Panc1 (cell line): ENCODE measurements at regions not wholly inside any gene's neighbourhood (a gene's known extent, or its start where the extent isn't known, plus 50 kb on each side); places are given as distances from the start of the nearest gene placed in this dataset.

Source experiments
- ATAC-seq: fragments of 200-7000 bp; cut with Tn5 transposase; 2 replicates; pipeline ENCODE4 v1.9.1; 2020; ENCODE audit warnings: mild to moderate bottlenecking, moderate library complexity
- BruUV-seq: library from RNA; stranded (reverse); fragments of 400-500 nt; replicated peaks from 2 replicates; lab custom pipeline; 2021; lab: Mats Ljungman, UMichigan
- CTCF ChIA-PET: fragments of 300-600 bp; sonication (Branson Sonifier 250); formaldehyde crosslinking; loops from one replicate; lab custom pipeline; 2022; ENCODE audit warnings: antibody characterized with exemption; lab: Charles Lee
- POLR2A ChIA-PET: fragments of 300-600 bp; sonication (Branson Sonifier 250); formaldehyde crosslinking; loops from one replicate; lab custom pipeline; 2022; ENCODE audit warnings: antibody characterized with exemption; lab: Charles Lee
- DNase-seq: peaks from one replicate; pipeline ENCODE4 v3.0.0-alpha.2; 2010; ENCODE audit warnings: low read depth, low spot score
- H3K27ac ChIP-seq: 2 replicates; pipeline ENCODE4 v1.5.1; 2011; ENCODE audit warnings: mild to moderate bottlenecking, low read length, inconsistent platforms
- H3K27me3 ChIP-seq: fragments of 200-500 bp; sonication (Bioruptor generic); 2 replicates; pipeline ENCODE4 v1.6.0; 2014; ENCODE audit warnings: low read length, inconsistent platforms; ENCODE audit not compliant: control insufficient read depth, insufficient read depth
- H3K36me3 ChIP-seq: fragments of 200-500 bp; sonication (Bioruptor generic); 2 replicates; pipeline ENCODE4 v1.5.1; 2014; ENCODE audit warnings: inconsistent platforms, mild to moderate bottlenecking, low read length, moderate library complexity; ENCODE audit not compliant: control insufficient read depth, insufficient read depth
- H3K4me1 ChIP-seq: 2 replicates; pipeline ENCODE4 v1.5.1; 2011; ENCODE audit warnings: inconsistent platforms, mild to moderate bottlenecking, low read length, moderate library complexity; ENCODE audit not compliant: control insufficient read depth, insufficient read depth
- H3K4me3 ChIP-seq, 2 experiments: 2 replicates each; pipeline ENCODE4 v1.5.1; 2011 to 2012; ENCODE audit warnings: low read depth in 2 of 2, low read length in 2 of 2, mild to moderate bottlenecking in 2 of 2, inconsistent platforms in 1 of 2, moderate library complexity in 1 of 2
- H3K9me3 ChIP-seq: fragments of 200-500 bp; sonication (Bioruptor generic); 2 replicates; pipeline ENCODE4 v1.5.1; 2014; ENCODE audit warnings: low read depth, mild to moderate bottlenecking, inconsistent platforms, low read length, moderate library complexity; ENCODE audit not compliant: control insufficient read depth, insufficient read depth
- POLR2AphosphoS5 ChIP-seq: IDR thresholded peaks from 2 replicates; pipeline ENCODE4 v1.6.1; 2012; ENCODE audit warnings: mild to moderate bottlenecking, low read depth, low read length, moderate library complexity
- SIN3A ChIP-seq: IDR thresholded peaks from 2 replicates; pipeline ENCODE4 v1.6.1; 2012; ENCODE audit warnings: low read depth, mild to moderate bottlenecking, low read length, moderate library complexity, borderline replicate concordance; ENCODE audit not compliant: insufficient read depth
- TCF7L2 ChIP-seq: IDR thresholded peaks from 2 replicates; pipeline ENCODE4 v1.6.1; 2011; ENCODE audit warnings: mild to moderate bottlenecking, low read depth, low read length, inconsistent platforms
- in situ Hi-C: cut with HindIII; loops from 2 replicates; pipeline ENCODE4 v1.10.0; 2016; ENCODE audit warnings: low sequenced_read_pairs, low pct_unique_long_range_greater_than_20kb
- intact Hi-C: fragments of 100-400 bp; cut with micrococcal nuclease; formaldehyde crosslinking; loops from one replicate; pipeline ENCODE4 v1.10.0; 2022; ENCODE audit not compliant: unreplicated experiment
- TF ChIP-seq, protein P1 (sequence below): fragments of 450-650 bp; IDR thresholded peaks from 2 replicates; pipeline ENCODE4 v1.5.1; 2017; ENCODE audit warnings: mild to moderate bottlenecking
- TF ChIP-seq, protein P2 (sequence below), 2 experiments: IDR thresholded peaks; 2 replicates each; pipeline ENCODE4 v1.6.1; 2011 to 2012; ENCODE audit warnings: low read depth in 2 of 2, control low read depth in 1 of 2, low read length in 1 of 2, mild to moderate bottlenecking in 1 of 2, moderate library complexity in 1 of 2; ENCODE audit not compliant: insufficient read depth in 1 of 2

DNA sequence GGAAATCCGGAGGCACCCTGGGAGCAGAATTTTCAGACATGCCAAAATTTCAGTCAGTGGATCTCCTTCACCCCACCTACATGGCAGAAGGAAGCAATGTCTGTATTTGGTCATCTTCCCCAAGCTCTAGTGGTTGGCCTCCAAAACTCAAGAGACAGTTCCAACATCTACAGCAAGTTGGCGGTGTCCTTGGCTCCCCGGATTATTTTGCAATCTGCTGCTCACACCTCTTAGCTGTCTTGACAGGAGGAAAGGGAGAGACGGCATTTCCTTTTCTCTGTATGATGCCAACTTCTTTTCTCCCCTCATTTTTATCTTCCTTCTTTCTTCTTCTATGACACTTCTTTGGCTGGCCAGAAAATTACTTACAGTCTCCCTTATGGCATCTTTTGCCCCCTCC lies 159.9 kb downstream of the SUCLA2 start:
- TF ChIP-seq POLR2AphosphoS5 (no peak), SIN3A (no peak), TCF7L2 (no peak)
- TF ChIP-seq, protein P1, sequence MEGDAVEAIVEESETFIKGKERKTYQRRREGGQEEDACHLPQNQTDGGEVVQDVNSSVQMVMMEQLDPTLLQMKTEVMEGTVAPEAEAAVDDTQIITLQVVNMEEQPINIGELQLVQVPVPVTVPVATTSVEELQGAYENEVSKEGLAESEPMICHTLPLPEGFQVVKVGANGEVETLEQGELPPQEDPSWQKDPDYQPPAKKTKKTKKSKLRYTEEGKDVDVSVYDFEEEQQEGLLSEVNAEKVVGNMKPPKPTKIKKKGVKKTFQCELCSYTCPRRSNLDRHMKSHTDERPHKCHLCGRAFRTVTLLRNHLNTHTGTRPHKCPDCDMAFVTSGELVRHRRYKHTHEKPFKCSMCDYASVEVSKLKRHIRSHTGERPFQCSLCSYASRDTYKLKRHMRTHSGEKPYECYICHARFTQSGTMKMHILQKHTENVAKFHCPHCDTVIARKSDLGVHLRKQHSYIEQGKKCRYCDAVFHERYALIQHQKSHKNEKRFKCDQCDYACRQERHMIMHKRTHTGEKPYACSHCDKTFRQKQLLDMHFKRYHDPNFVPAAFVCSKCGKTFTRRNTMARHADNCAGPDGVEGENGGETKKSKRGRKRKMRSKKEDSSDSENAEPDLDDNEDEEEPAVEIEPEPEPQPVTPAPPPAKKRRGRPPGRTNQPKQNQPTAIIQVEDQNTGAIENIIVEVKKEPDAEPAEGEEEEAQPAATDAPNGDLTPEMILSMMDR = no peak
- Histone ChIP-seq H3K9me3 (no peaks in the 10 kb centered on the region), H3K27me3 (no peaks in the 10 kb centered on the region), H3K36me3 (no peaks in the 10 kb centered on the region), H3K4me3 (no peak overlapping the region), H3K27ac (no peak overlapping the region), H3K4me1 (no peaks in the 10 kb centered on the region)
- CTCF ChIA-PET = no interaction called here
- BruUV-seq = no TSS peak
- intact Hi-C loops (no loop called here), in situ Hi-C loops (no loop called here)
- POLR2A ChIA-PET = no interaction called here
- ATAC-seq (no peak), DNase-seq (no peak)

DNA sequence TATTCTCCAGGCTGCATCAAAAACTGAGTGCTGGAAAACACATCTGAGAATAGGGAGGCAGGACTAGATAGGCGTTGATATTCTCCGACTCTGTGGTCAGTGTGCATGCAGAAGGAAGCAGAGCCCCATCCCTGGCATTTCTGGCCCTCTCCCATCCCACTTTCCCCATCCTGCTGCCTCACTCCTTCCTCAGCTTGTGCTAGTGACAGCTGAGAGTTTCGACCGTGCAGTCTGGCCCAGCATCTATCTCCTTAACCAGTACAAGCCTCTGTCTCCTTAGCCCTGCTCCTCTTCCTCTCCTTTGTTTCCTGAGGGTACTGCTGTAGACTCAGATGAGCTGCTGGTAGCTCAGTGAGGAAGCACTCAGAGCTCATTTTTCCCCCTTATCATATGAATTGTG lies 163.2 kb downstream of the SUCLA2 start:
- intact Hi-C loops (no loop called here), in situ Hi-C loops (no loop called here)
- H3K36me3 ChIP-seq = no peaks in the 10 kb centered on the region
- TF ChIP-seq, protein P1 = no peak
- TF ChIP-seq, protein P2, sequence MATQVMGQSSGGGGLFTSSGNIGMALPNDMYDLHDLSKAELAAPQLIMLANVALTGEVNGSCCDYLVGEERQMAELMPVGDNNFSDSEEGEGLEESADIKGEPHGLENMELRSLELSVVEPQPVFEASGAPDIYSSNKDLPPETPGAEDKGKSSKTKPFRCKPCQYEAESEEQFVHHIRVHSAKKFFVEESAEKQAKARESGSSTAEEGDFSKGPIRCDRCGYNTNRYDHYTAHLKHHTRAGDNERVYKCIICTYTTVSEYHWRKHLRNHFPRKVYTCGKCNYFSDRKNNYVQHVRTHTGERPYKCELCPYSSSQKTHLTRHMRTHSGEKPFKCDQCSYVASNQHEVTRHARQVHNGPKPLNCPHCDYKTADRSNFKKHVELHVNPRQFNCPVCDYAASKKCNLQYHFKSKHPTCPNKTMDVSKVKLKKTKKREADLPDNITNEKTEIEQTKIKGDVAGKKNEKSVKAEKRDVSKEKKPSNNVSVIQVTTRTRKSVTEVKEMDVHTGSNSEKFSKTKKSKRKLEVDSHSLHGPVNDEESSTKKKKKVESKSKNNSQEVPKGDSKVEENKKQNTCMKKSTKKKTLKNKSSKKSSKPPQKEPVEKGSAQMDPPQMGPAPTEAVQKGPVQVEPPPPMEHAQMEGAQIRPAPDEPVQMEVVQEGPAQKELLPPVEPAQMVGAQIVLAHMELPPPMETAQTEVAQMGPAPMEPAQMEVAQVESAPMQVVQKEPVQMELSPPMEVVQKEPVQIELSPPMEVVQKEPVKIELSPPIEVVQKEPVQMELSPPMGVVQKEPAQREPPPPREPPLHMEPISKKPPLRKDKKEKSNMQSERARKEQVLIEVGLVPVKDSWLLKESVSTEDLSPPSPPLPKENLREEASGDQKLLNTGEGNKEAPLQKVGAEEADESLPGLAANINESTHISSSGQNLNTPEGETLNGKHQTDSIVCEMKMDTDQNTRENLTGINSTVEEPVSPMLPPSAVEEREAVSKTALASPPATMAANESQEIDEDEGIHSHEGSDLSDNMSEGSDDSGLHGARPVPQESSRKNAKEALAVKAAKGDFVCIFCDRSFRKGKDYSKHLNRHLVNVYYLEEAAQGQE (IDR thresholded peaks at IDR 0.05; ENCODE audit: insufficient read depth in 1 of 2, low read depth in 2 of 2, low read length in 1 of 2) = no peak
- no peak for TF ChIP-seq SIN3A
- no peak for TF ChIP-seq POLR2AphosphoS5
- no peak for TF ChIP-seq TCF7L2
- DNase-seq = no peak
- no peak overlapping the region for H3K27ac ChIP-seq
- H3K4me3 ChIP-seq = no peak overlapping the region
- POLR2A ChIA-PET = no interaction called here
- no peaks in the 10 kb centered on the region for H3K4me1 ChIP-seq
- no peak for ATAC-seq
- CTCF ChIA-PET = no interaction called here
- no TSS peak for BruUV-seq
- H3K9me3 ChIP-seq = no peaks in the 10 kb centered on the region
- no peaks in the 10 kb centered on the region for H3K27me3 ChIP-seq
